ENCODE measurements at regions not wholly inside any gene's neighbourhood (a gene's known extent, or its start where the extent isn't known, plus 50 kb on each side); places are given as distances from the start of the nearest gene placed in this dataset.

GRCh38 chr2:228561816-228562215, 380.3 kb upstream of the SPHKAP start:
- no peak overlapping the region for H3K4me3 ChIP-seq (ENCODE audit: low read depth, low read length)

GRCh38 chr2:228559774-228560415, 378.4 kb upstream of the SPHKAP start:
- no peak overlapping the region for H3K4me3 ChIP-seq (ENCODE audit: low read depth, low read length)
- no peak overlapping the region for H3K27ac ChIP-seq (ENCODE audit: low read depth, low read length)
- no peaks in the 10 kb centered on the region for H3K27me3 ChIP-seq (ENCODE audit: insufficient read depth, low read length)
- no peaks in the 10 kb centered on the region for H3K79me2 ChIP-seq (ENCODE audit: control insufficient read depth, insufficient read depth, low read length, unreplicated experiment)
- H3K36me3 ChIP-seq (ENCODE audit: insufficient read depth, low read length), result no peaks in the 10 kb centered on the region
- peaks cover 7% of the 10 kb centered on the region for H3K4me1 ChIP-seq (ENCODE audit: control insufficient read depth, insufficient read depth, low read length, unreplicated experiment)
- H2AFZ ChIP-seq (ENCODE audit: low read length, unreplicated experiment), result no peak overlapping the region

More at GRCh38 chr2:228561816-228562215, 380.3 kb upstream of the SPHKAP start:
- no peak overlapping the region for H3K27ac ChIP-seq (ENCODE audit: low read depth, low read length)
- peaks cover 2% of the 10 kb centered on the region for H3K4me1 ChIP-seq (ENCODE audit: control insufficient read depth, insufficient read depth, low read length, unreplicated experiment)
- H3K27me3 ChIP-seq (ENCODE audit: insufficient read depth, low read length), result no peaks in the 10 kb centered on the region
- H3K79me2 ChIP-seq (ENCODE audit: control insufficient read depth, insufficient read depth, low read length, unreplicated experiment), result no peaks in the 10 kb centered on the region
- H3K36me3 ChIP-seq (ENCODE audit: insufficient read depth, low read length), result no peaks in the 10 kb centered on the region
- no peak overlapping the region for H2AFZ ChIP-seq (ENCODE audit: low read length, unreplicated experiment)

- no peaks in the 10 kb centered on the region for H3K36me3 ChIP-seq (ENCODE audit: insufficient read depth, low read length)
- H3K27ac ChIP-seq (ENCODE audit: low read depth, low read length), result no peak overlapping the region
- H3K79me2 ChIP-seq (ENCODE audit: control insufficient read depth, insufficient read depth, low read length, unreplicated experiment), result no peaks in the 10 kb centered on the region
- H3K27me3 ChIP-seq (ENCODE audit: insufficient read depth, low read length), result no peaks in the 10 kb centered on the region
- H3K4me3 ChIP-seq (ENCODE audit: low read depth, low read length), result no peak overlapping the region
- peaks cover 7% of the 10 kb centered on the region for H3K4me1 ChIP-seq (ENCODE audit: control insufficient read depth, insufficient read depth, low read length, unreplicated experiment)
- no peak overlapping the region for H2AFZ ChIP-seq (ENCODE audit: low read length, unreplicated experiment)
Observed at GRCh38 chr2:228556717-228557116, 375.2 kb upstream of the SPHKAP start.

- H3K4me3 ChIP-seq (ENCODE audit: low read depth, low read length), result no peak overlapping the region
Observed at GRCh38 chr2:228549441-228550007, 368.0 kb upstream of the SPHKAP start.

GRCh38 chr2:228548230-228548629, 366.7 kb upstream of the SPHKAP start:
- Histone ChIP-seq H3K27ac (ENCODE audit: low read depth, low read length) (no peak overlapping the region), H3K4me1 (ENCODE audit: control insufficient read depth, insufficient read depth, low read length, unreplicated experiment) (peaks cover 35% of the 10 kb centered on the region), H3K27me3 (ENCODE audit: insufficient read depth, low read length) (no peaks in the 10 kb centered on the region), H3K4me3 (ENCODE audit: low read depth, low read length) (no peak overlapping the region), H3K36me3 (ENCODE audit: insufficient read depth, low read length) (no peaks in the 10 kb centered on the region), H2AFZ (ENCODE audit: low read length, unreplicated experiment) (peak overlapping the region; percentile 24), H3K79me2 (ENCODE audit: control insufficient read depth, insufficient read depth, low read length, unreplicated experiment) (no peaks in the 10 kb centered on the region)

More at GRCh38 chr2:228549441-228550007, 368.0 kb upstream of the SPHKAP start:
- no peaks in the 10 kb centered on the region for H3K36me3 ChIP-seq (ENCODE audit: insufficient read depth, low read length)
- H3K4me1 ChIP-seq (ENCODE audit: control insufficient read depth, insufficient read depth, low read length, unreplicated experiment), result peaks cover 30% of the 10 kb centered on the region
- no peak overlapping the region for H2AFZ ChIP-seq (ENCODE audit: low read length, unreplicated experiment)
- no peak overlapping the region for H3K27ac ChIP-seq (ENCODE audit: low read depth, low read length)
- no peaks in the 10 kb centered on the region for H3K27me3 ChIP-seq (ENCODE audit: insufficient read depth, low read length)
- no peaks in the 10 kb centered on the region for H3K79me2 ChIP-seq (ENCODE audit: control insufficient read depth, insufficient read depth, low read length, unreplicated experiment)

- Histone ChIP-seq H3K4me3 (ENCODE audit: low read depth, low read length) (peak overlapping the region; percentile 26; the same call in 1 of the 2 replicates), H3K27ac (ENCODE audit: low read depth, low read length) (peak overlapping the region; percentile 80)
Observed at GRCh38 chr2:228545748-228546145, 364.3 kb upstream of the SPHKAP start.

GRCh38 chr2:228545041-228545747, 363.7 kb upstream of the SPHKAP start:
- no peaks in the 10 kb centered on the region for H3K36me3 ChIP-seq (ENCODE audit: insufficient read depth, low read length)
- peak overlapping the region; percentile 80 for H3K27ac ChIP-seq (ENCODE audit: low read depth, low read length)
- peak overlapping the region; percentile 55 for H2AFZ ChIP-seq (ENCODE audit: low read length, unreplicated experiment)
- no peaks in the 10 kb centered on the region for H3K27me3 ChIP-seq (ENCODE audit: insufficient read depth, low read length)
- no peaks in the 10 kb centered on the region for H3K79me2 ChIP-seq (ENCODE audit: control insufficient read depth, insufficient read depth, low read length, unreplicated experiment)
- H3K4me1 ChIP-seq (ENCODE audit: control insufficient read depth, insufficient read depth, low read length, unreplicated experiment), result peaks cover 46% of the 10 kb centered on the region
- H3K4me3 ChIP-seq (ENCODE audit: low read depth, low read length), result peak overlapping the region; percentile 26; the same call in 1 of the 2 replicates

More at GRCh38 chr2:228545748-228546145, 364.3 kb upstream of the SPHKAP start:
- Histone ChIP-seq H3K79me2 (ENCODE audit: control insufficient read depth, insufficient read depth, low read length, unreplicated experiment) (no peaks in the 10 kb centered on the region), H2AFZ (ENCODE audit: low read length, unreplicated experiment) (peak overlapping the region; percentile 53), H3K4me1 (ENCODE audit: control insufficient read depth, insufficient read depth, low read length, unreplicated experiment) (peaks cover 46% of the 10 kb centered on the region), H3K36me3 (ENCODE audit: insufficient read depth, low read length) (no peaks in the 10 kb centered on the region), H3K27me3 (ENCODE audit: insufficient read depth, low read length) (no peaks in the 10 kb centered on the region)

GRCh38 chr2:228543117-228543516, 361.6 kb upstream of the SPHKAP start:
- H3K27me3 ChIP-seq (ENCODE audit: insufficient read depth, low read length), result no peaks in the 10 kb centered on the region
- H3K79me2 ChIP-seq (ENCODE audit: control insufficient read depth, insufficient read depth, low read length, unreplicated experiment), result no peaks in the 10 kb centered on the region
- H3K4me3 ChIP-seq (ENCODE audit: low read depth, low read length), result no peak overlapping the region
- no peaks in the 10 kb centered on the region for H3K36me3 ChIP-seq (ENCODE audit: insufficient read depth, low read length)
- H2AFZ ChIP-seq (ENCODE audit: low read length, unreplicated experiment), result no peak overlapping the region
- H3K4me1 ChIP-seq (ENCODE audit: control insufficient read depth, insufficient read depth, low read length, unreplicated experiment), result peaks cover 39% of the 10 kb centered on the region
- H3K27ac ChIP-seq (ENCODE audit: low read depth, low read length), result no peak overlapping the region

GRCh38 chr2:228542277-228542676, 360.8 kb upstream of the SPHKAP start:
- Histone ChIP-seq H2AFZ (ENCODE audit: low read length, unreplicated experiment) (no peak overlapping the region), H3K4me3 (ENCODE audit: low read depth, low read length) (no peak overlapping the region), H3K79me2 (ENCODE audit: control insufficient read depth, insufficient read depth, low read length, unreplicated experiment) (no peaks in the 10 kb centered on the region), H3K27ac (ENCODE audit: low read depth, low read length) (no peak overlapping the region), H3K36me3 (ENCODE audit: insufficient read depth, low read length) (no peaks in the 10 kb centered on the region), H3K4me1 (ENCODE audit: control insufficient read depth, insufficient read depth, low read length, unreplicated experiment) (peaks cover 36% of the 10 kb centered on the region), H3K27me3 (ENCODE audit: insufficient read depth, low read length) (no peaks in the 10 kb centered on the region)

GRCh38 chr2:228541789-228542188, 360.3 kb upstream of the SPHKAP start:
- Histone ChIP-seq H3K4me3 (ENCODE audit: low read depth, low read length) (no peak overlapping the region), H2AFZ (ENCODE audit: low read length, unreplicated experiment) (no peak overlapping the region), H3K27ac (ENCODE audit: low read depth, low read length) (no peak overlapping the region), H3K79me2 (ENCODE audit: control insufficient read depth, insufficient read depth, low read length, unreplicated experiment) (no peaks in the 10 kb centered on the region), H3K27me3 (ENCODE audit: insufficient read depth, low read length) (no peaks in the 10 kb centered on the region), H3K4me1 (ENCODE audit: control insufficient read depth, insufficient read depth, low read length, unreplicated experiment) (peaks cover 36% of the 10 kb centered on the region), H3K36me3 (ENCODE audit: insufficient read depth, low read length) (no peaks in the 10 kb centered on the region)

Measured in ACC112 (cell line).